ENCODE measurements at regions not wholly inside any gene's neighbourhood (a gene's known extent, or its start where the extent isn't known, plus 50 kb on each side); places are given as distances from the start of the nearest gene placed in this dataset.

DNA sequence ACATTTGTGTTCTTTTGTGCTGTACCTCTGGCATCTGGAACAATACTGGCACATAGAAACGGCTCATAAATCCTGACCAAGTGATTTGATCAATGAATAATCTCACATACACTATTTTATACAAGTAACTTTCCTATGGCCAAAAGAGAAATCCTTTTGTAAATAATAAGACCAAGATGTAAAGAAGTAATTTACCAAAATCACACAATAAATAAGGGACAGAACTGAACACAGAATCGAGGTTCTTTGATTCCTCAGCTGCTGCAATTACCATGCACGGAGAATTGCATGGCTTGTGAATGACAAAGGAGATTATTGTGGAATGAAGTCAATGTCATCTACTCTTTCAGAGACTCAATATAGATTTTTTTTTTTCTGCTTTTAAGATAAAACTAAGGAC lies 576.8 kb upstream of the SMIM31 start:
- TF ChIP-seq EZH2phosphoT487 (IDR thresholded peaks at IDR 0.05; ENCODE audit: insufficient read depth, low read depth): no peak
- TF ChIP-seq EZH2 (IDR thresholded peaks at IDR 0.05; ENCODE audit: insufficient read depth, poor library complexity, severe bottlenecking): no peak

Data from GM23248 (cell line).